Epithelial cell of esophagus (primary cell): ENCODE measurements at regions not wholly inside any gene's neighbourhood (a gene's known extent, or its start where the extent isn't known, plus 50 kb on each side); places are given as distances from the start of the nearest gene placed in this dataset.
A peak's percentile ranks its signal among the peaks of the same experiment; 100 is the strongest.

ENCODE experiments used
- DNase-seq: peaks from one replicate; pipeline ENCODE4 v3.0.0; 2010; ENCODE audit warnings: low read depth
- H3K4me3 ChIP-seq: 2 replicates; pipeline ENCODE4 v1.5.1; 2011; ENCODE audit warnings: mild to moderate bottlenecking, low read length, control low read depth
- TF ChIP-seq, protein P1 (sequence below): IDR thresholded peaks from 2 replicates; pipeline ENCODE4 v1.5.1; 2011; ENCODE audit warnings: low read depth, mild to moderate bottlenecking, low read length, control low read depth, inconsistent platforms; ENCODE audit not compliant: insufficient read depth; ENCODE audit errors: missing control alignments

DNA sequence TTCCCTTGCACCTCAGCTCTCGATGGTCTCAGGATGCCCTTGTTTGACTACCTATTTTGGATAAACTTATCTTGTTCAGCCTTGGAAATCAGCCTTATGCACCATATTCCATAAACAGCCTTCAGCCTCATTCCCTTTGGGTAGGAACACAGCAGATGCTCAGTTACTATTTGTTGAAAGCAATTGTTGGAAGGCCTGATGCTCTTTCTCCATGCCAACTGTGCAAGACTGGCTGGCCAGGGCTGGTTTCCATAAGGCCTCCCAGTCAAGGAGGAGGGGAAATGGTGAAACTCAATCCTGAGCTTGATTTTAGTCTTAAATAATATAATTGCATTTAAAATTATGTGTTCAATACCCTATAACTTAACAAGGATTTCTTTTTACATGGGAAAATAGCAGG lies 121.1 kb upstream of the DEPDC1 start:
- TF ChIP-seq, protein P1, sequence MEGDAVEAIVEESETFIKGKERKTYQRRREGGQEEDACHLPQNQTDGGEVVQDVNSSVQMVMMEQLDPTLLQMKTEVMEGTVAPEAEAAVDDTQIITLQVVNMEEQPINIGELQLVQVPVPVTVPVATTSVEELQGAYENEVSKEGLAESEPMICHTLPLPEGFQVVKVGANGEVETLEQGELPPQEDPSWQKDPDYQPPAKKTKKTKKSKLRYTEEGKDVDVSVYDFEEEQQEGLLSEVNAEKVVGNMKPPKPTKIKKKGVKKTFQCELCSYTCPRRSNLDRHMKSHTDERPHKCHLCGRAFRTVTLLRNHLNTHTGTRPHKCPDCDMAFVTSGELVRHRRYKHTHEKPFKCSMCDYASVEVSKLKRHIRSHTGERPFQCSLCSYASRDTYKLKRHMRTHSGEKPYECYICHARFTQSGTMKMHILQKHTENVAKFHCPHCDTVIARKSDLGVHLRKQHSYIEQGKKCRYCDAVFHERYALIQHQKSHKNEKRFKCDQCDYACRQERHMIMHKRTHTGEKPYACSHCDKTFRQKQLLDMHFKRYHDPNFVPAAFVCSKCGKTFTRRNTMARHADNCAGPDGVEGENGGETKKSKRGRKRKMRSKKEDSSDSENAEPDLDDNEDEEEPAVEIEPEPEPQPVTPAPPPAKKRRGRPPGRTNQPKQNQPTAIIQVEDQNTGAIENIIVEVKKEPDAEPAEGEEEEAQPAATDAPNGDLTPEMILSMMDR, result no peak
- DNase-seq, result no peak
- H3K4me3 ChIP-seq, result no peak overlapping the region

DNA sequence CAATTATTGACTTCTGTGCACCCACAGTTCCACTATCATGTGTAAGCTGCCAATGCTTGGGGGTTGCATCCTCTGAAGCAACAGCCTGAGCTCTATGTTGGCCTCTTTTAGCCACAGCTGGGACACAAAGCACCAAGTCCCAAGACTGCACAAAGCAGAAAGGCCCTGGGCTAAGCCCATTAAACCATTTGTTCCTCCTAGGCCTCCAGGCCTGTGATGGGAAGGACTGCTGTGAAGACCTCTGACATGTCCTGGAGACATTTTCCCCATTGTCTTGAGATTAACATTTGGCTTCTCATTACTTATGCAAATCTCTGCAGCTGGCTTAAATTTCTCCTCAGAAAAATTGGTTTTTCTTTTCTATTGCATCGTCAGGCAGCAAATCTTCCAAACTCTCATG lies 123.7 kb upstream of the DEPDC1 start:
- TF ChIP-seq, protein P1, result no peak
- no peak overlapping the region for H3K4me3 ChIP-seq
- DNase-seq, result no peak

DNA sequence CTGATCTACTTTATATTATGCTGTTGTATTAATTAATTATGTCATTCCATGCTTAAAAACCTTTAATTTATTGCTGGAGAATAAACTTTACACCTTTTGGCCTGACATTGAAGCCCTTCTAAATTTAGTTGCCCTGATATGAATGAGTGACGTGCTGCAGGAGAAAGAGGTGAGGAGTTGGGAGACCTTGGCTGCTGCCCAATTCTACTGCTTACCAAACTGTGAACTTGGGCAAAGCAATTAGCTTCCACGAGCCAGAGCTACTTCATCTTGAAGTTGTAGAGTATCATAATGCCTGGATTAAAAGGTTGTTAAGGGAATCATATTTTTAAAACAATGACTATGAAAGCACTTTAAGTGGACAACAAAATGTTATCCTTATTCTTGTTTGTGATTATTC lies 126.8 kb upstream of the DEPDC1 start:
- no peak for DNase-seq
- TF ChIP-seq, protein P1, result no peak
- no peak overlapping the region for H3K4me3 ChIP-seq

DNA sequence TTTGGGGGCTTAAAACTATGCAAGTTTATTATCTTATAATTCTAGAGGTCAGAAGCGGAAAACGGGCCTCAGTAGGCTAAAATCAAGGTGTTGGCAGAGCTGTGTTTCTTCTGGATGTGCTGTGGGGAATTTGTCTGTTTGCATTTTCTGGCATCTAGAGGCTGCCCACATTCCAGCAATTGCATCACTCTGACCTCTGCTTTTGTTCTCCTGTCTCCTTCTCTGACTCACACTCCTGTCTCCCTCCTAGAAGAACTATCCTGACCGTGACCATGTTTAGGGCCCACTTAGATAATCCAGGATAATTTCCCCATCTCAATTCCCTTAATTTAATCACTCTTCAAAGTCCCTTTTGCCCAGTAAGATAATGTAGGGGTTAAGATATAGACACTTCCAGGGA lies 127.4 kb upstream of the DEPDC1 start:
- TF ChIP-seq, protein P1, result no peak
- no peak overlapping the region for H3K4me3 ChIP-seq
- peak; percentile 72 for DNase-seq

DNA sequence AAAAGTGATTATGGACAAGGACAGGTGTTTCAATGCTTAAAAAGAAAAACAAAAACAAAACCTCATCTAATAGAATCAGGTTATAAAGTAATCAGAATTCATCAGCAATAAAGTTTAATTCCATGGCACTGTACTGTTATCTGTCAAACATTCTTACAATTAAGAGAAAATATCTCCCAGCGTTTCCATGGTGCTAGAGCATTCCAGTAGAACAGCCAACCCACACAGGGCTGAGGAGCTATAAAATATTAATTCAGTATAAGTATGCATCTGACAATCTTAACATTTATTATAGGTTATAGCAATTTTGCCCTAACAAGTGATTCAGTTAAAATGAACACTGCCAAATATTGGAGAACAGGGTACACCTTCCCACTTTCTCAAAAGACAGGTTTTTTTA lies 128.7 kb upstream of the DEPDC1 start:
- DNase-seq, result no peak
- no peak overlapping the region for H3K4me3 ChIP-seq
- TF ChIP-seq, protein P1, result no peak

DNA sequence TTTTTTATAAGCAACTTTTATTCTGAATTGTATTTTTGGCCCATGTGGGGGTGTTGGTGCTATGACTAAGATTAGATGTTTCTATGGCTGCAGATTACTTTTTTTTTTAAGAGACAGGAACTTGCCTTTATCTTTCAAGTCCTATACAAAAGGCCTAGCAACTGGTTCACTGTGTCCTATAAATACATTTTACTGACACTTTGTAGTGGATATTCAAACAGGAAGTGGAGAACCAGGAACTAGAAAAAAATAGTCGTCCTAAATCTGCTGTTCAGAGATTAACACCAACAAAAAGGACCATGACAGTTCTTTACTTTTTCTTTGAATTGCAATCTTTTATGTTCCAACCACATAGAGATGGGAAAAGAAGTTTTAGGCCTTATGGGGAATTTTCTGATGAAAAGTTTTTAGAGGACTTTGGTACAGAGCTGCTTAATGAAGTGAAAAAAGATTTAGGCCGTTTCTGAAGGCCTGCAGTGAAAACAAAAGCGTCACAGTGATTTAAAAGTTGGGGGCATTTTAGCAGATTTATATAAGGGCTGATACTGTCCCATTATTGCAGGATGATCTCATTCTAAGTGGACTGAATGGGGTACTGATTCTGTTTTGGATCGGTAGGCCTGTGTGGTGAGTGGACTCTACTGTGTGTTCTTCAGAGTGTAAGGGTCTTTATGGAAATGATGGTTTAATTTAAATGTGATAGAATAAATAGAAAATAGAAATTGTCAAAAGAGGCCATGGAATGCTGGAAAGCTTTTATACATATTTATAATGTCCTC lies 136.4 kb upstream of the DEPDC1 start:
- no peak for DNase-seq
- no peak overlapping the region for H3K4me3 ChIP-seq
- TF ChIP-seq, protein P1, result no peak

DNA sequence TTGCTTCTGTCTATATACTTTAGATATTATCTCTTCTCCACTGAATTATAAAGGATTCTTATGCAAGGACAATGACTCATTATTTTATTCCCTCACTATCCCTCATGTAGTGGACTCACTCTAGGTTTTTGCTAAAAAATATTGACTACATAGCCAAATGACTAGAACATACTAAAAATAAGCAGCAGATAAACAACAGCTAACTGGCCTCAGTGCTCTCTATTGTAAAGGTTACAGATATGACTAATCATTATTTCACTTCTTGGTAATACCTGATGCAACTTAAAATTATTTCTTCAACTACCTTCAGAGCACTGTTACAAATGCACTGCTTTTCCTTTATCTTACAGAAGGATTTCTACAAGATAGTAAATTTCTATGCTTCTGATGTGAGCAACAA lies 147.6 kb upstream of the DEPDC1 start:
- no peak overlapping the region for H3K4me3 ChIP-seq
- TF ChIP-seq, protein P1, result no peak

More for the DNA sequence above, 147.6 kb upstream of the DEPDC1 start:
- peak; percentile 18 for DNase-seq
